CD4-positive, alpha-beta T cell treated with Interleukin-17A for 1 hour (primary cell): ENCODE measurements at regions not wholly inside any gene's neighbourhood (a gene's known extent, or its start where the extent isn't known, plus 50 kb on each side); places are given as distances from the start of the nearest gene placed in this dataset.
"Not testable (repeated sequence)": the region's sequence is repeated elsewhere in the genome, so short reads cannot be mapped to it uniquely, and the experiment has no call there.

ENCODE experiments used
- DNase-seq: peaks from one replicate; pipeline ENCODE4 v3.0.0-alpha.2; 2020

DNA sequence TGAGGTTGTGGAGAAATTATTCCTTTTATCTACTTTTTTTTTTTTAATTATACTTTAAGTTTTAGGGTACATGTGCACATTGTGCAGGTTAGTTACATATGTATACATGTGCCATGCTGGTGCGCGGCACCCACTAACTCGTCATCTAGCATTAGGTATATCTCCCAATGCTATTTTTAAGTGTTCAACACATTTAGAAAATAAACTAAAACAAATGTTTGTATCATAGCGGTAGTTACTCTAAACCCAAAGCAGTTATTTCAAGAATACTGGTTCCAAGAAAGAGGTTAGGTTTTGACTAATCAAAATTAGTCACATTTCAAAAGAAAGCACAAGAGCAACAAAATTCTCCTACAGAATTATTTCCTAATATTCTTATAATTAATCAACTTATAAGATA, 119.5 kb upstream of the SEM1 start:
- DNase-seq = not testable (repeated sequence)

- DNase-seq = no peak
These were observed 121.8 kb upstream of the SEM1 start for GRCh38 chr7:96831446-96831845.

GRCh38 chr7:96832092-96832662, 122.5 kb upstream of the SEM1 start:
- DNase-seq = no peak

DNA sequence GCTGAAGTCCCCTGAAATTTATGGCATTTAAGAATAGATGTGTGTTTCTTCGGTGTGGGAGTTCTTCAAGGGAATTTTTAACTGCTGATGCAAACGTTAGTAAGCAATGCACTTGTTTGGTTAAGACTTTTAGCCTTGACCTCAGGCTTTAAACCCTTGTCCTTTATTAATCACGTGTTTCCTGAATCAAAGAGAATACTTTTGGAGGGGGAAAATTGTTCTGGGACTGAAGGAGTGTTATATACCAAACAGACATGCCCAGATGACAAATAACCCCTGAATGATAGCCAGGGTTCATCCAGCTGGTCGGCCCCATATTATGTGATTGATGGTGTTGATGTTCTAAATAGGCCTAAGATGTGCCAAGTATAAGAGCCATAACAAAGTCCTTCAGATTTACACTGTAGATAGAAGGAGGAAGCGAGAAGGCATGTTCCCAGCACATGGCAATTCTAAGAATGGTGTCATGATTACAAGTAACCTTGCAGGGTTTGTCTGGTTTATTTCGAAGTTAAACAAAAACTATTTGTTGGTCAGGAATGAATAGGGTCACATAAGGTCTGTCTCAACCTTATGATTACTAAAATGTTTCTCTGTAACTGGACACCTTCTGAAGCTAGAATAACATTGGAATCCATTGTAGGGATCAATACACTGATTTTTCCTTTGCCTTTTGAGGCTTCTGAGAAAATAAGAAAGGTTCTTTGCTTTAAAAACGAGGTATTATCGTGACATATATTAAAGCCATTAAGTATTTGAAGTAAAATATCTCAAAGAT, 124.2 kb upstream of the SEM1 start:
- DNase-seq = no peak

- DNase-seq = no peak
These were observed 126.8 kb upstream of the SEM1 start for GRCh38 chr7:96836456-96836855.

DNA sequence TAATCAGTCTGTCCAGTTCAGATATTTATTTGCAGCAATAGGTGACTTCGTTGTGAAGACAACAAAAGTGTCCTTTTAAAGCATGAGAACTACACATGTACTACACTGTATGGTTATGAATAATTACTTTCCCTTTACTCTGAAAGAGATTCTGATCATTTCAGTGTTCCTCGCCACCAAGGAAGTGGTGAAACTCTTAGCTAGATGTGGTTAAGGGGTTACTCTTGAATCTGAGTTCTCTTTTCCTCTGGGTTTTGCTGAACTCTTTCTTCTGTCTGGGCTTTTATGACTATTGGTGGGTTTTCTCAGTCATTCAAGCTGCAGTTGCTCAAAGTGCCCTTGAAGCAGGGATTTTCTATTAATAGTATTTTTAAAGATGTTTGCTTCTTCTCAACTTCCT, 127.9 kb upstream of the SEM1 start:
- peak; percentile 50 for DNase-seq

GRCh38 chr7:96838481-96838880, 128.8 kb upstream of the SEM1 start:
- no peak for DNase-seq

GRCh38 chr7:96855139-96855538, 145.5 kb upstream of the SEM1 start:
- DNase-seq = no peak

GRCh38 chr7:96855691-96856090, 146.0 kb upstream of the SEM1 start:
- no peak for DNase-seq

DNA sequence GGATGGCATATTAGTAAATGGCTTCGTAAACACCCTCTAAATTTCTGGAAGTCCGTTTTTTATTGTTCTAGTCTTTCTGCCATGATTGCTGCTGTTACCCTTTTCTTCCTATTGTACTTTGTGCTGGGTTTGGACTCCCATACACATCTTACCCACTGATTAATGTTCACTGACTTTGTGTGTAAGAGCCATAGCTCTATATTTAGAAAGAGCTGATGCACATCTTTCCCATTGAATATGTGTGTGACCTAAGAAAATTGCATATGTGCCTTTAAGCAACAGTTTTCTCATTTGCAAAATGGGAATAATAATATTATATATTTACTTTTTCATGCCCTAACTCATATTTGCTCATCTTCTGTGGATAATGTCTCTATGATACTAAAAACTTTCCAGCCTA, 135.8 kb upstream of the DLX6 start:
- DNase-seq = no peak

- no peak for DNase-seq
These were observed 135.2 kb upstream of the DLX6 start for GRCh38 chr7:96870185-96870584.

GRCh38 chr7:96870934-96871333, 134.4 kb upstream of the DLX6 start:
- DNase-seq = no peak

- no peak for DNase-seq
These were observed 117.9 kb upstream of the DLX6 start for GRCh38 chr7:96887426-96887825.

DNA sequence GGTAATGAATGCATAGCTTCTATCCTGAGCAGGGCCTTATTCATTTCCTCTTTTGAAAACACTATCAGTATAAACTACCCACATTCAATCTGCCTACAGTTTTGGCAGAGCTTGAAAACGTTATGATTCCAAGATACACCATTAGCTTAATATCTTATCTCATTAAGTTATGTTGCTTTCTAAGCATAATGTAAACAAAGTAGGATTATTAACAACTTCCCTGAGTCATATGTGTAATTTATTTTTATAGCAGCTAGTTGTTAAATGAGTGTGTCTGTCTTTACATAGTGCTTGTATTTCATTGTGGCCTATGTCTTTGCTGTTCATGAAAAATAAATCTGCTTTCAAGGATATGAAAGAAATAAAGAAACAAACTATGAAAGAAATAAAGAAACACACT, 106.2 kb upstream of the DLX6 start:
- DNase-seq = no peak

GRCh38 chr7:96901822-96902445, 103.4 kb upstream of the DLX6 start:
- DNase-seq = no peak

DNA sequence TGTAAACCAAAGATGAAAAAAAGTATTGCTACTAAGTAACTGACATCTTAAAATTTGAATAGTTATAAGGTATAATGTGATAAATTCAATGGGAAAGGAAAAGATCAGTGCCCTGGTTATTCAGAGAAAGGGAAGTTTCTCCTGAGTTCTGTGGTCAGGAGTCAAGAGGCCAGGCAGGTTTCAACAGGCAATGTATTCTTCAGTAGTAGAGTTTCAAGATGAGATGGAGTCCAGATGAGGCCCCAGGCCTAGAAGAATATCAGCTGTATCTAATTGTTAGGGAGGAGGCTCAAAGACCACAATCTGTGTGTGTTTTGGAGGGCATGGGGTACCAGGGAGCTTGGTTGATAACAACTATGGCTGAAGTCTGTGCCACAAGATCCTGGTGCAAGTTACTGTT, 101.4 kb upstream of the DLX6 start:
- DNase-seq = no peak

DNA sequence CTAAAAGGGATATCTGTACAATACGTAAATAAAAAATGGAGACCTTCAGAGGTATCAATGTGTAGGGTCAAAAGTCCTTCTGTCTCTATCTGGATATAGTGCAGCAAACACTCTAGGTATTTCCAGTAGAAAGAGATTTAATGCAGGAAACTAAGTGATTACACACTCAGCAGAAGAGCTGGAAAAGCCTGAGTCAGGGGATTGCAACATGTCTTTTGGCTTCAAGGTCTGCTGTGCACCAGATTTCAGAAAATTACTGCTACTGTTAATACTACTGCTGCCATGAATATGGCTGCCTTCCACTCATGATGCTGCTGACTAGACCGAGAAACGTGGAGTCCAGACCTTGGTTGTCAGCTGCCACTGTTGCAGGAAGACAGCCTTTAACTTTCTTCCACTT, 94.9 kb upstream of the DLX6 start:
- DNase-seq = no peak

DNA sequence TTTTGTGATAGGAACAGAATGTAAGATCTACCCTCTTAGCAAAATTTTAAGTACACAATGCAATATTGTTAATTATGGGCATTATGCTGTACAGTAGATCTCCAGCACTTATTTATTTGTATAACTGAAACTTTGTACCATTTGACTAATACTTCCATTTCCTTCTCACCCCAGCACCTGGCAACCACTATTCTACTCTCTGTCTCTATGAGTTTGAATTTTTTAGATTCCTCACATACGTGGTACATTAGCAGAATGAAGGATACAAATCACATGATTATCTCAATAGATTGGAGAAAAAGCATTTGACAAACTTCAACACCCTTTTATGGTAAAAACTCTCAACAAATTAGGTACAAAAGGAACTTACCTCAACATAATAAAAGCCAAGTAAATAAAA, 90.3 kb upstream of the DLX6 start:
- DNase-seq = no peak

DNA sequence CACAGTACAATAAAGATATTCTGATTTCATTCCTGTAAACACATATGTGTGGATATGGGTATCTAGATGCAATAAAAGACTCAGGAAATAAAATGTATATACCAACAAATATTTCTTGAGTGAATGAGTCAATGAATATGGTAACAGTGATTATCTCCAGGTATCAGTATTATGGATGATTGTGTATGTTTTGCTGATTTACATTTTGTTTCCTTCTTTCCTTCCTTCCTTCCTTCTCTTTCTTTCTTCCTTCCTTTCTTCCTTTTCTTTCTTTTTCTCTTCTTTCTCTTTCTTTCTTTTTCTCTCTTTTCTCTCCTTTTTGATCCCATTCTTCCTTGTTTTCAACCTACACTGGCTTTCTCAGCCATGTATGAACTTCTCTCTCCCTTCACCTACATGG, 85.3 kb upstream of the DLX6 start:
- DNase-seq = no peak

GRCh38 chr7:96920713-96921112, 84.6 kb upstream of the DLX6 start:
- no peak for DNase-seq

- no peak for DNase-seq
These were observed 84.1 kb upstream of the DLX6 start for GRCh38 chr7:96921231-96921630.

- no peak for DNase-seq
These were observed 83.6 kb upstream of the DLX6 start for GRCh38 chr7:96921771-96922170.

- not testable (repeated sequence) for DNase-seq
These were observed 82.0 kb upstream of the DLX6 start for GRCh38 chr7:96923345-96923744.

DNA sequence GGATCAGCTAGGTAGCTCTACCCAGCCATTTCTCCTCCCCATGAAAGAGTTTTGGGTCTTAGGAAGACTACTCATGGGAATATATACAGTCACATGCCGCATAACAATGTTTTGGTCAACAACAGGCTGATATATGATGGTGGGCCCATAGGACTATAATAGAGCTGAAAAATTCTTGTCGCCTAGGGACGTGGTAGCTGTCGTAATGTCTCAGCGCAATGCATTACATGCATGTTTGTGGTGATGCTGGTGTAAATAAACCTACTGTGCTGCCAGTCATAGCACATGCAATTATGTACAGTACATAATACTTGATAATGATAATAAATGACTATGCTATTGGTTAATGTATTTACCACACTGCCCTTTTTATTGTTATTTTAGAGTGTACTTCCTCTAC, 78.2 kb upstream of the DLX6 start:
- no peak for DNase-seq

GRCh38 chr7:96928965-96929364, 76.4 kb upstream of the DLX6 start:
- DNase-seq = no peak
